ENCODE measurements at regions not wholly inside any gene's neighbourhood (a gene's known extent, or its start where the extent isn't known, plus 50 kb on each side); places are given as distances from the start of the nearest gene placed in this dataset.

DNA sequence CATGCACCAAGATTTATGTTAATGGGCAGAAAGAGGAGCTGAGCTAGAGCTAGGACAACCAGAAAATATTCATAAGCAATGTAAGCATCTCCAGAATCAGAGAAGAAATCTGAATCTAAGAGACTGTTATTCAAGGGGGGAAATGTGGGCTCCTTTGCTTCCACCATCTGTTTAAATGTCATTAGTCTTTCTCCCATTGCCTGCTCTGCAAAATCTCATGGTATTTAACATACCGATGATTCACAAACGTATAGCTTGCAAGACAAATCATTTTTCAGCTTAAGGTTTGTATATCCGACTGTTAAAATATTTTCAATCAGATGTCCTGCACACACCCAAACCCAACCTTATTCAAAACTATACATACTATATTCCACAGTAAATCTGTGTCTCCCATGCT is 133.4 kb upstream of the TACR3 start (continued):
- TF ChIP-seq, protein P1, sequence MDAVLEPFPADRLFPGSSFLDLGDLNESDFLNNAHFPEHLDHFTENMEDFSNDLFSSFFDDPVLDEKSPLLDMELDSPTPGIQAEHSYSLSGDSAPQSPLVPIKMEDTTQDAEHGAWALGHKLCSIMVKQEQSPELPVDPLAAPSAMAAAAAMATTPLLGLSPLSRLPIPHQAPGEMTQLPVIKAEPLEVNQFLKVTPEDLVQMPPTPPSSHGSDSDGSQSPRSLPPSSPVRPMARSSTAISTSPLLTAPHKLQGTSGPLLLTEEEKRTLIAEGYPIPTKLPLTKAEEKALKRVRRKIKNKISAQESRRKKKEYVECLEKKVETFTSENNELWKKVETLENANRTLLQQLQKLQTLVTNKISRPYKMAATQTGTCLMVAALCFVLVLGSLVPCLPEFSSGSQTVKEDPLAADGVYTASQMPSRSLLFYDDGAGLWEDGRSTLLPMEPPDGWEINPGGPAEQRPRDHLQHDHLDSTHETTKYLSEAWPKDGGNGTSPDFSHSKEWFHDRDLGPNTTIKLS (IDR thresholded peaks at IDR 0.05; ENCODE audit: borderline replicate concordance, low read depth), result no peak
- TF ChIP-seq MEIS2 (IDR thresholded peaks at IDR 0.05; ENCODE audit: partially characterized antibody), result no peak
- no peak for TF ChIP-seq TRIM28 (IDR thresholded peaks at IDR 0.05)
- no peak for TF ChIP-seq HOMEZ (CRISPR knock-in tag; IDR thresholded peaks at IDR 0.05)
- TF ChIP-seq SP1 (CRISPR knock-in tag; IDR thresholded peaks at IDR 0.05), result no peak
- TF ChIP-seq ZNF277 (CRISPR knock-in tag; IDR thresholded peaks at IDR 0.05; ENCODE audit: borderline replicate concordance), result no peak
- TF ChIP-seq ARNT (IDR thresholded peaks at IDR 0.05), result no peak
- TF ChIP-seq BMI1 (IDR thresholded peaks at IDR 0.05; ENCODE audit: low read length), result no peak
- TF ChIP-seq POLR2AphosphoS2 (IDR thresholded peaks at IDR 0.05; ENCODE audit: low read length), result no peak
- TF ChIP-seq LEF1 (IDR thresholded peaks at IDR 0.05), result no peak
- TF ChIP-seq, protein P2, sequence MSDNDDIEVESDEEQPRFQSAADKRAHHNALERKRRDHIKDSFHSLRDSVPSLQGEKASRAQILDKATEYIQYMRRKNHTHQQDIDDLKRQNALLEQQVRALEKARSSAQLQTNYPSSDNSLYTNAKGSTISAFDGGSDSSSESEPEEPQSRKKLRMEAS (CRISPR knock-in tag; IDR thresholded peaks at IDR 0.05), result no peak
- no peak for TF ChIP-seq POLR2B (IDR thresholded peaks at IDR 0.05; ENCODE audit: low read depth, partially characterized antibody)
